AG04449 (cell line): ENCODE measurements at regions not wholly inside any gene's neighbourhood (a gene's known extent, or its start where the extent isn't known, plus 50 kb on each side); places are given as distances from the start of the nearest gene placed in this dataset.

Experiments
- CTCF ChIA-PET: fragments of 350-600 bp; formaldehyde crosslinking; extraction: SDS; loops from one replicate; lab custom pipeline; 2021; ENCODE audit warnings: antibody characterized with exemption; lab: Yijun Ruan, JAX
- POLR2A ChIA-PET: fragments of 400-600, 350-600 bp; formaldehyde crosslinking; extraction: SDS; loops from one replicate; lab custom pipeline; 2020; ENCODE audit warnings: antibody characterized with exemption, inconsistent platforms; lab: Yijun Ruan, JAX
- DNase-seq: peaks from one replicate; pipeline ENCODE4 v3.0.0-alpha.2; 2010; ENCODE audit warnings: low read depth, low spot score
- H3K4me3 ChIP-seq: 2 replicates; pipeline ENCODE4 v1.5.1; 2011; ENCODE audit warnings: low read depth, mild to moderate bottlenecking, control low read depth, low read length
- CTCF ChIP-seq: IDR thresholded peaks from one replicate; pipeline ENCODE4 v1.5.1; 2011; ENCODE audit warnings: mild to moderate bottlenecking, moderate library complexity, low read length, control low read depth, inconsistent platforms; ENCODE audit not compliant: insufficient read depth; ENCODE audit errors: missing control alignments

- CTCF ChIA-PET = no interaction called here
- no peak overlapping the region for H3K4me3 ChIP-seq
- POLR2A ChIA-PET = no interaction called here
- DNase-seq = no peak
- no peak for TF ChIP-seq CTCF
Observed at GRCh38 chr10:105509517-105509916, 868.4 kb downstream of the SORCS3 start.

GRCh38 chr10:105506262-105506661 is 865.2 kb downstream of the SORCS3 start:
- ChIA-PET POLR2A (no interaction called here), CTCF (no interaction called here)
- DNase-seq = no peak
- no peak for TF ChIP-seq CTCF
- no peak overlapping the region for H3K4me3 ChIP-seq

- no peak for TF ChIP-seq CTCF
- no peak overlapping the region for H3K4me3 ChIP-seq
- POLR2A ChIA-PET = no interaction called here
- CTCF ChIA-PET = no interaction called here
- DNase-seq = no peak
Observed at GRCh38 chr10:105503714-105504113, 862.6 kb downstream of the SORCS3 start.

- no peak for TF ChIP-seq CTCF
- CTCF ChIA-PET = no interaction called here
- DNase-seq = no peak
- POLR2A ChIA-PET = no interaction called here
- H3K4me3 ChIP-seq = no peak overlapping the region
Observed at GRCh38 chr10:105502058-105502457, 861.0 kb downstream of the SORCS3 start.

- no peak for TF ChIP-seq CTCF
- no peak for DNase-seq
- CTCF ChIA-PET = no interaction called here
- POLR2A ChIA-PET = no interaction called here
- no peak overlapping the region for H3K4me3 ChIP-seq
Observed at GRCh38 chr10:105494944-105495343, 853.9 kb downstream of the SORCS3 start.

- no peak for TF ChIP-seq CTCF
- POLR2A ChIA-PET = no interaction called here
- no peak for DNase-seq
- H3K4me3 ChIP-seq = no peak overlapping the region
- CTCF ChIA-PET = no interaction called here
Observed at GRCh38 chr10:105494303-105494702, 853.2 kb downstream of the SORCS3 start.
